Naive thymus-derived CD4-positive, alpha-beta T cell (primary cell): ENCODE measurements at regions not wholly inside any gene's neighbourhood (a gene's known extent, or its start where the extent isn't known, plus 50 kb on each side); places are given as distances from the start of the nearest gene placed in this dataset.

Source experiments
- ATAC-seq: fragments of 150-1000 bp; cut with Tn5 transposase; 2 replicates; pipeline ENCODE4 v1.10.0; 2021; ENCODE audit warnings: mild to moderate bottlenecking, moderate library complexity
- CTCF ChIA-PET: fragments of 350-600 bp; sonication (Branson Sonifier 250); formaldehyde crosslinking; loops from one replicate; lab custom pipeline; 2021; ENCODE audit warnings: antibody characterized with exemption; lab: Charles Lee
- POLR2A ChIA-PET: fragments of 350-600 bp; sonication (Branson Sonifier 250); formaldehyde crosslinking; loops from one replicate; lab custom pipeline; 2021; ENCODE audit warnings: antibody characterized with exemption, inconsistent platforms; lab: Charles Lee
- DNase-seq, 9 donors: peaks; one replicate each; pipeline versions ENCODE4 v3.0.0 to v3.0.0-alpha.2; 2020 to 2022; ENCODE audit warnings: mixed read lengths in 1 of 9
- H3K27ac ChIP-seq: one replicate; pipeline ENCODE4 v1.7.0; 2013; ENCODE audit warnings: mild to moderate bottlenecking, low read depth, low read length, moderate library complexity
- H3K27me3 ChIP-seq, 2 donors: one replicate each; pipeline ENCODE4 v1.7.0; 2013; ENCODE audit warnings: low read length in 2 of 2, mild to moderate bottlenecking in 2 of 2, moderate library complexity in 2 of 2; ENCODE audit not compliant: control insufficient read depth in 2 of 2, insufficient read depth in 2 of 2
- H3K36me3 ChIP-seq, 3 experiments: 1 replicate in 2 of 3; 2 replicates in 1 of 3; pipeline ENCODE4 v1.7.0; 2013; ENCODE audit warnings: low read length in 3 of 3, mild to moderate bottlenecking in 3 of 3, moderate library complexity in 1 of 3; ENCODE audit not compliant: insufficient read depth in 3 of 3, control insufficient read depth in 2 of 3
- H3K4me1 ChIP-seq, 2 donors: one replicate each; pipeline ENCODE4 v1.7.0; 2013; ENCODE audit warnings: low read length in 2 of 2, mild to moderate bottlenecking in 2 of 2, moderate library complexity in 1 of 2; ENCODE audit not compliant: control insufficient read depth in 2 of 2, insufficient read depth in 2 of 2
- H3K4me3 ChIP-seq: 2 replicates; pipeline ENCODE4 v1.7.0; 2013; ENCODE audit warnings: mild to moderate bottlenecking, low read length
- H3K9me3 ChIP-seq, 3 experiments: 1 replicate in 2 of 3; 2 replicates in 1 of 3; pipeline ENCODE4 v1.7.0; 2013; ENCODE audit warnings: low read length in 3 of 3; ENCODE audit not compliant: control insufficient read depth in 2 of 3
- H3K27ac Mint-ChIP-seq, 9 donors: one replicate each; pipeline ENCODE4 v1.8.0; 2020 to 2022; ENCODE audit warnings: mixed read lengths in 9 of 9, mild to moderate bottlenecking in 8 of 9, moderate library complexity in 5 of 9, inconsistent platforms in 2 of 9
- H3K27me3 Mint-ChIP-seq, 5 donors: one replicate each; pipeline ENCODE4 v1.8.0; 2021 to 2022; ENCODE audit warnings: mixed read lengths in 5 of 5, mild to moderate bottlenecking in 1 of 5
- H3K36me3 Mint-ChIP-seq, 5 donors: one replicate each; pipeline ENCODE4 v1.8.0; 2020 to 2022; ENCODE audit warnings: mixed read lengths in 5 of 5, mild to moderate bottlenecking in 3 of 5, inconsistent platforms in 1 of 5
- H3K4me1 Mint-ChIP-seq, 7 donors: one replicate each; pipeline ENCODE4 v1.8.0; 2020 to 2022; ENCODE audit warnings: mixed read lengths in 7 of 7, mild to moderate bottlenecking in 3 of 7, inconsistent platforms in 1 of 7
- H3K4me3 Mint-ChIP-seq, 10 donors: one replicate each; pipeline ENCODE4 v1.8.0; 2020 to 2022; ENCODE audit warnings: mild to moderate bottlenecking in 10 of 10, mixed read lengths in 10 of 10, moderate library complexity in 6 of 10, inconsistent platforms in 2 of 10
- H3K9me3 Mint-ChIP-seq, 11 donors: one replicate each; pipeline ENCODE4 v1.8.0; 2020 to 2022; ENCODE audit warnings: mixed read lengths in 11 of 11, mild to moderate bottlenecking in 4 of 11, inconsistent platforms in 1 of 11, moderate library complexity in 1 of 11
- intact Hi-C, 2 donors: fragments of 100-400 bp; cut with micrococcal nuclease; formaldehyde crosslinking; loops; one replicate each; pipeline ENCODE4 v1.15.1; 2023

GRCh38 chr22:48600681-48601080, 1227.0 kb downstream of the BRD1 start:
- no peaks in the 10 kb centered on the region for H3K9me3 ChIP-seq
- H3K4me1 ChIP-seq, result no peaks in the 10 kb centered on the region
- CTCF ChIA-PET, result no interaction called here
- Mint-ChIP-seq H3K27ac (no peak overlapping the region), H3K4me3 (no peak overlapping the region), H3K36me3 (no peaks in the 10 kb centered on the region), H3K9me3 (peaks cover 0 to 24% (median 7%) of the 10 kb centered on the region in 11 donors), H3K4me1 (no peaks in the 10 kb centered on the region), H3K27me3 (no peaks in the 10 kb centered on the region)
- no peak for DNase-seq
- no peak for ATAC-seq
- intact Hi-C loops, result no loop called here
- POLR2A ChIA-PET, result no interaction called here
- H3K36me3 ChIP-seq, result no peaks in the 10 kb centered on the region
- no peak overlapping the region for H3K4me3 ChIP-seq
- H3K27ac ChIP-seq, result no peak overlapping the region
- H3K27me3 ChIP-seq, result no peaks in the 10 kb centered on the region

- ATAC-seq (no peak), DNase-seq (no peak)
- Mint-ChIP-seq H3K4me3 (no peak overlapping the region), H3K4me1 (no peaks in the 10 kb centered on the region), H3K9me3 (peaks cover 0 to 22% (median 6%) of the 10 kb centered on the region in 11 donors), H3K27ac (no peak overlapping the region), H3K27me3 (no peaks in the 10 kb centered on the region), H3K36me3 (no peaks in the 10 kb centered on the region)
- Histone ChIP-seq H3K4me3 (no peak overlapping the region), H3K9me3 (no peaks in the 10 kb centered on the region), H3K27me3 (no peaks in the 10 kb centered on the region), H3K4me1 (no peaks in the 10 kb centered on the region), H3K36me3 (no peaks in the 10 kb centered on the region), H3K27ac (no peak overlapping the region)
- ChIA-PET CTCF (no interaction called here), POLR2A (no interaction called here)
- intact Hi-C loops, result no loop called here
These were observed 1227.5 kb downstream of the BRD1 start for GRCh38 chr22:48600171-48600570.

- intact Hi-C loops, result no loop called here
- Histone ChIP-seq H3K4me1 (no peaks in the 10 kb centered on the region), H3K36me3 (no peaks in the 10 kb centered on the region), H3K4me3 (no peak overlapping the region), H3K27me3 (no peaks in the 10 kb centered on the region), H3K9me3 (no peaks in the 10 kb centered on the region), H3K27ac (no peak overlapping the region)
- Mint-ChIP-seq H3K27me3 (no peaks in the 10 kb centered on the region), H3K36me3 (no peaks in the 10 kb centered on the region), H3K4me1 (no peaks in the 10 kb centered on the region), H3K4me3 (no peak overlapping the region), H3K27ac (no peak overlapping the region), H3K9me3 (peaks cover 0 to 16% (median 2%) of the 10 kb centered on the region in 11 donors)
- no peak for DNase-seq
- ChIA-PET CTCF (no interaction called here), POLR2A (no interaction called here)
- no peak for ATAC-seq
These were observed 1228.3 kb downstream of the BRD1 start for GRCh38 chr22:48599346-48599745.

- Mint-ChIP-seq H3K36me3 (no peaks in the 10 kb centered on the region), H3K4me1 (no peaks in the 10 kb centered on the region), H3K9me3 (peaks cover 0 to 16% (median 2%) of the 10 kb centered on the region in 11 donors)
These were observed 1231.4 kb downstream of the BRD1 start for GRCh38 chr22:48596111-48596850.

GRCh38 chr22:48595511-48595905, 1232.2 kb downstream of the BRD1 start:
- POLR2A ChIA-PET, result no interaction called here
- H3K36me3 ChIP-seq, result no peaks in the 10 kb centered on the region
- Mint-ChIP-seq H3K27me3 (peaks cover 0 to 4% (median 0%) of the 10 kb centered on the region in 5 donors), H3K9me3 (peaks cover 0 to 16% (median 2%) of the 10 kb centered on the region in 11 donors), H3K4me3 (no peak overlapping the region), H3K36me3 (no peaks in the 10 kb centered on the region), H3K4me1 (no peaks in the 10 kb centered on the region), H3K27ac (no peak overlapping the region)
- ATAC-seq, result no peak
- CTCF ChIA-PET, result no interaction called here
- no peaks in the 10 kb centered on the region for H3K4me1 ChIP-seq
- H3K4me3 ChIP-seq, result no peak overlapping the region
- intact Hi-C loops, result no loop called here
- no peak for DNase-seq
- no peaks in the 10 kb centered on the region for H3K27me3 ChIP-seq
- H3K9me3 ChIP-seq, result no peaks in the 10 kb centered on the region
- no peak overlapping the region for H3K27ac ChIP-seq

More at GRCh38 chr22:48596111-48596850, 1231.4 kb downstream of the BRD1 start:
- Histone ChIP-seq H3K4me3 (no peak overlapping the region), H3K27me3 (no peaks in the 10 kb centered on the region), H3K27ac (no peak overlapping the region), H3K9me3 (no peaks in the 10 kb centered on the region), H3K4me1 (no peaks in the 10 kb centered on the region), H3K36me3 (no peaks in the 10 kb centered on the region)
- POLR2A ChIA-PET, result no interaction called here
- CTCF ChIA-PET, result no interaction called here
- H3K27me3 Mint-ChIP-seq, result no peaks in the 10 kb centered on the region
- no peak overlapping the region for H3K27ac Mint-ChIP-seq
- ATAC-seq (no peak), DNase-seq (no peak)
- intact Hi-C loops, result no loop called here
- H3K4me3 Mint-ChIP-seq, result no peak overlapping the region

GRCh38 chr22:48594757-48595510, 1232.7 kb downstream of the BRD1 start:
- H3K27ac ChIP-seq, result no peak overlapping the region
- H3K27ac Mint-ChIP-seq, result no peak overlapping the region
- POLR2A ChIA-PET, result no interaction called here
- no peak for DNase-seq
- no peaks in the 10 kb centered on the region for H3K36me3 ChIP-seq
- peaks cover 0 to 4% (median 0%) of the 10 kb centered on the region in 5 donors for H3K27me3 Mint-ChIP-seq
- CTCF ChIA-PET, result no interaction called here
- H3K9me3 Mint-ChIP-seq, result peaks cover 0 to 16% (median 0%) of the 10 kb centered on the region in 11 donors
- H3K36me3 Mint-ChIP-seq, result no peaks in the 10 kb centered on the region
- no peaks in the 10 kb centered on the region for H3K4me1 Mint-ChIP-seq
- no peak overlapping the region for H3K4me3 Mint-ChIP-seq
- no peak for ATAC-seq
- H3K4me1 ChIP-seq, result no peaks in the 10 kb centered on the region
- no peaks in the 10 kb centered on the region for H3K27me3 ChIP-seq
- H3K9me3 ChIP-seq, result no peaks in the 10 kb centered on the region
- H3K4me3 ChIP-seq, result no peak overlapping the region
- intact Hi-C loops, result no loop called here
